ENCODE measurements at regions not wholly inside any gene's neighbourhood (a gene's known extent, or its start where the extent isn't known, plus 50 kb on each side); places are given as distances from the start of the nearest gene placed in this dataset.

DNA sequence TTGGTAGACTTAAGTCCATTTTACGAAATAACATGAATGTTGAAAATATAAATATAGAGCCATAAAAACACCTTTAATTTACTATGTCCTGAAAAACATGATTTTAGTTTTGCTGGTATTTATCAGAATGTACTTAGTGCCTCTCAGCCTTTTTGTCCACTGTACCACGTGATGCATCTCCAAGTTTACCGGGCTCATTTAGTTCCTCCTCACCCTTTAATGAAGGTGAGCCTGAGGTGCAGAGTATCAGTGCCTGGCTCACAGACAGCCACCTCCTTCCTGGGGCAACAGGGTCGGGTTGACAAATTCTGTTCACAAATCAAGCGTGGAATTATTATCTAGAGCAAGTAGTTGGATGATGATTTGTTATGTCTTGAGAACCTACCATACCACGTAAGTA, 420.5 kb upstream of the MEIS1 start:
- no peaks in the 10 kb centered on the region for H3K36me3 ChIP-seq (ENCODE audit: control insufficient read depth in 2 of 4, insufficient read depth in 4 of 4, low read length in 3 of 4)
- ChIA-PET POLR2A (ENCODE audit: partially characterized antibody) (no interaction called here), CTCF (ENCODE audit: partially characterized antibody) (interaction anchor here (0.7 kb wide), 1 partner anchor 374 kb away, joined by 4 read pairs; no protein-coding TSS in a partner anchor)
- WGBS, 2 experiments (ENCODE audit: extremely low coverage in 1 of 2, insufficient coverage in 1 of 2, insufficient read length in 1 of 2, insufficient replicate concordance in 2 of 2, low coverage in 1 of 2, low lambda C conversion rate in 2 of 2, missing lambda C conversion rate in 1 of 2), result 94% methylated on average over 6 of the region's 6 CpGs; no CpG with 5 or more reads in 1 of the 2 experiments
- H2BK5ac ChIP-seq (ENCODE audit: low read depth, low read length), result no peak overlapping the region
- no peak overlapping the region for H2BK120ac ChIP-seq (replicated peaks; ENCODE audit: low read depth, low read length)
- H3K79me2 ChIP-seq (ENCODE audit: control insufficient read depth in 1 of 2, insufficient read depth in 2 of 2, low read length in 2 of 2), result no peaks in the 10 kb centered on the region
- H3K27me3 ChIP-seq (replicated peaks in 1 of 4; ENCODE audit: control insufficient read depth in 3 of 4, extremely low read depth in 1 of 4, insufficient read depth in 3 of 4, low read length in 3 of 4), result no peaks in the 10 kb centered on the region
- H3K4me2 ChIP-seq (ENCODE audit: insufficient read depth in 1 of 2, low read depth in 2 of 2, low read length in 2 of 2), result no peak overlapping the region
- no peak overlapping the region for H2AFZ ChIP-seq (ENCODE audit: low read length)
- H3K18ac ChIP-seq (ENCODE audit: extremely low read depth, low read length), result no peak overlapping the region
- H3K4me1 ChIP-seq (replicated peaks in 1 of 4; ENCODE audit: control insufficient read depth in 3 of 4, insufficient read depth in 4 of 4, low read length in 3 of 4), result no peaks in the 10 kb centered on the region
- no peaks in the 10 kb centered on the region for H3K9me3 ChIP-seq (ENCODE audit: insufficient read depth in 2 of 2, low read depth in 1 of 2, low read length in 1 of 2)
- H3K4ac ChIP-seq (replicated peaks; ENCODE audit: insufficient read length, low read depth, low read length), result no peak overlapping the region
- H4K91ac ChIP-seq (replicated peaks; ENCODE audit: insufficient read length, low read length), result no peak overlapping the region
- H4K8ac ChIP-seq (ENCODE audit: extremely low read depth, insufficient read depth, low read length), result no peak overlapping the region
- H2BK12ac ChIP-seq (ENCODE audit: low read depth, low read length), result no peak overlapping the region
- FAIRE-seq (no peak), DNase-seq (ENCODE audit: low read depth in 1 of 2, low spot score in 2 of 2) (no peak)
- H4K20me1 ChIP-seq (replicated peaks in 1 of 2; ENCODE audit: control insufficient read depth in 1 of 2, insufficient read depth in 2 of 2, low read length in 2 of 2), result no peaks in the 10 kb centered on the region
- no peak overlapping the region for H3K23ac ChIP-seq (ENCODE audit: insufficient read length)
- H3K9ac ChIP-seq (replicated peaks in 1 of 4; ENCODE audit: extremely low read depth in 1 of 4, low read depth in 3 of 4, low read length in 3 of 4), result no peak overlapping the region
- H3K23me2 ChIP-seq (ENCODE audit: low read depth, low read length), result no peaks in the 10 kb centered on the region
- H2BK20ac ChIP-seq (ENCODE audit: low read length), result no peak overlapping the region
- no peak overlapping the region for H3K14ac ChIP-seq (ENCODE audit: insufficient read length)
- no peak overlapping the region for H3K56ac ChIP-seq (replicated peaks; ENCODE audit: insufficient read length, low read depth, low read length)
- H3K79me1 ChIP-seq (ENCODE audit: low read depth, low read length), result no peaks in the 10 kb centered on the region
- H2BK15ac ChIP-seq (ENCODE audit: low read length), result no peak overlapping the region
- H3K4me3 ChIP-seq (ENCODE audit: extremely low read depth in 1 of 4, insufficient read depth in 2 of 4, low read depth in 3 of 4, low read length in 4 of 4), result no peak overlapping the region
- no peak overlapping the region for H4K5ac ChIP-seq (ENCODE audit: insufficient read length, low read depth, low read length)
- H2AK5ac ChIP-seq (ENCODE audit: low read depth, low read length), result no peak overlapping the region
- no peak overlapping the region for H3K27ac ChIP-seq (ENCODE audit: low read depth, low read length)
- TF ChIP-seq E2F6 (IDR thresholded peaks at IDR 0.05), result no peak
- TF ChIP-seq BRCA1 (IDR thresholded peaks at IDR 0.05; ENCODE audit: low read depth, low read length), result no peak
- no peak for TF ChIP-seq CEBPB (IDR thresholded peaks at IDR 0.05; ENCODE audit: low read depth, low read length)
- TF ChIP-seq POU5F1 (IDR thresholded peaks at IDR 0.05; ENCODE audit: low read depth, low read length), result no peak
- no peak for TF ChIP-seq HDAC2 (IDR thresholded peaks at IDR 0.05; ENCODE audit: borderline replicate concordance in 1 of 2, low read depth in 2 of 2, low read length in 2 of 2)
- TF ChIP-seq CREB1 (IDR thresholded peaks at IDR 0.05), result no peak
- TF ChIP-seq PHF8 (conservative IDR thresholded peaks at IDR 0.05; ENCODE audit: low read depth, low read length), result no peak
- TF ChIP-seq, protein P1, sequence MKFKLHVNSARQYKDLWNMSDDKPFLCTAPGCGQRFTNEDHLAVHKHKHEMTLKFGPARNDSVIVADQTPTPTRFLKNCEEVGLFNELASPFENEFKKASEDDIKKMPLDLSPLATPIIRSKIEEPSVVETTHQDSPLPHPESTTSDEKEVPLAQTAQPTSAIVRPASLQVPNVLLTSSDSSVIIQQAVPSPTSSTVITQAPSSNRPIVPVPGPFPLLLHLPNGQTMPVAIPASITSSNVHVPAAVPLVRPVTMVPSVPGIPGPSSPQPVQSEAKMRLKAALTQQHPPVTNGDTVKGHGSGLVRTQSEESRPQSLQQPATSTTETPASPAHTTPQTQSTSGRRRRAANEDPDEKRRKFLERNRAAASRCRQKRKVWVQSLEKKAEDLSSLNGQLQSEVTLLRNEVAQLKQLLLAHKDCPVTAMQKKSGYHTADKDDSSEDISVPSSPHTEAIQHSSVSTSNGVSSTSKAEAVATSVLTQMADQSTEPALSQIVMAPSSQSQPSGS (IDR thresholded peaks at IDR 0.05; ENCODE audit: low read length), result no peak
- TF ChIP-seq, protein P2, sequence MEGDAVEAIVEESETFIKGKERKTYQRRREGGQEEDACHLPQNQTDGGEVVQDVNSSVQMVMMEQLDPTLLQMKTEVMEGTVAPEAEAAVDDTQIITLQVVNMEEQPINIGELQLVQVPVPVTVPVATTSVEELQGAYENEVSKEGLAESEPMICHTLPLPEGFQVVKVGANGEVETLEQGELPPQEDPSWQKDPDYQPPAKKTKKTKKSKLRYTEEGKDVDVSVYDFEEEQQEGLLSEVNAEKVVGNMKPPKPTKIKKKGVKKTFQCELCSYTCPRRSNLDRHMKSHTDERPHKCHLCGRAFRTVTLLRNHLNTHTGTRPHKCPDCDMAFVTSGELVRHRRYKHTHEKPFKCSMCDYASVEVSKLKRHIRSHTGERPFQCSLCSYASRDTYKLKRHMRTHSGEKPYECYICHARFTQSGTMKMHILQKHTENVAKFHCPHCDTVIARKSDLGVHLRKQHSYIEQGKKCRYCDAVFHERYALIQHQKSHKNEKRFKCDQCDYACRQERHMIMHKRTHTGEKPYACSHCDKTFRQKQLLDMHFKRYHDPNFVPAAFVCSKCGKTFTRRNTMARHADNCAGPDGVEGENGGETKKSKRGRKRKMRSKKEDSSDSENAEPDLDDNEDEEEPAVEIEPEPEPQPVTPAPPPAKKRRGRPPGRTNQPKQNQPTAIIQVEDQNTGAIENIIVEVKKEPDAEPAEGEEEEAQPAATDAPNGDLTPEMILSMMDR (IDR thresholded peaks at IDR 0.05; ENCODE audit: control extremely low read depth in 1 of 3, insufficient read depth in 1 of 3, low read depth in 1 of 3, low read length in 3 of 3), result no peak
- no peak for TF ChIP-seq SP1 (IDR thresholded peaks at IDR 0.05; ENCODE audit: low read depth, low read length)
